GM23338 (cell line): ENCODE measurements at regions not wholly inside any gene's neighbourhood (a gene's known extent, or its start where the extent isn't known, plus 50 kb on each side); places are given as distances from the start of the nearest gene placed in this dataset.

ENCODE experiments used
- ATAC-seq: fragments of 200-7000 bp; cut with Tn5 transposase; 3 replicates; pipeline ENCODE4 v1.9.1; 2020
- DNase-seq: peaks from one replicate; pipeline ENCODE4 v3.0.0-alpha.2; 2015; ENCODE audit warnings: low spot score
- H2AFZ ChIP-seq: fragments of 200-600 bp; sonication (generic); 2 replicates; pipeline ENCODE4 v1.8.0; 2016; ENCODE audit warnings: antibody characterized with exemption, mild to moderate bottlenecking, moderate library complexity
- H3F3A ChIP-seq: fragments of 200-600 bp; sonication (generic); replicated peaks from 2 replicates; pipeline ENCODE4 v1.8.0; 2017; ENCODE audit warnings: antibody characterized with exemption, mixed run types, low read depth
- H3K27ac ChIP-seq: fragments of 200-600 bp; sonication (generic); 2 replicates; pipeline ENCODE4 v1.6.1; 2016; ENCODE audit warnings: low read depth
- H3K27me3 ChIP-seq: fragments of 200-600 bp; sonication (generic); 2 replicates; pipeline ENCODE4 v1.8.0; 2016; ENCODE audit warnings: mild to moderate bottlenecking, mixed run types, moderate library complexity; ENCODE audit not compliant: insufficient read depth
- H3K36me3 ChIP-seq: fragments of 200-600 bp; sonication (generic); 2 replicates; pipeline ENCODE4 v1.8.0; 2016; ENCODE audit warnings: mild to moderate bottlenecking; ENCODE audit not compliant: insufficient read depth
- H3K4me1 ChIP-seq: fragments of 200-600 bp; sonication (generic); 2 replicates; pipeline ENCODE4 v1.8.0; 2016; ENCODE audit warnings: mild to moderate bottlenecking, moderate library complexity; ENCODE audit not compliant: insufficient read depth
- H3K4me2 ChIP-seq: fragments of 200-600 bp; sonication (generic); 2 replicates; pipeline ENCODE4 v1.7.1; 2017; ENCODE audit warnings: mixed run types
- H3K4me3 ChIP-seq: fragments of 200-600 bp; sonication (generic); 2 replicates; pipeline ENCODE4 v1.6.1; 2016; ENCODE audit warnings: mixed run types
- H3K79me2 ChIP-seq: fragments of 200-600 bp; sonication (generic); replicated peaks from 2 replicates; pipeline ENCODE4 v1.8.0; 2017; ENCODE audit warnings: mild to moderate bottlenecking; ENCODE audit not compliant: insufficient read depth
- H3K9me2 ChIP-seq: fragments of 200-600 bp; sonication (generic); 2 replicates; pipeline ENCODE4 v1.8.0; 2017; ENCODE audit not compliant: insufficient read depth
- H4K20me1 ChIP-seq: fragments of 200-600 bp; sonication (generic); replicated peaks from 2 replicates; pipeline ENCODE4 v1.8.0; 2017; ENCODE audit warnings: mild to moderate bottlenecking; ENCODE audit not compliant: insufficient read depth
- H3K27ac Mint-ChIP-seq: 2 replicates; pipeline ENCODE4 v1.8.0; 2020; ENCODE audit warnings: inconsistent platforms, mild to moderate bottlenecking, moderate library complexity, mixed read lengths
- H3K27me3 Mint-ChIP-seq: 3 replicates; pipeline ENCODE4 v1.8.0; 2022; ENCODE audit warnings: low read depth, mild to moderate bottlenecking, moderate library complexity, mixed read lengths, inconsistent platforms; ENCODE audit not compliant: insufficient read depth, poor library complexity
- H3K36me3 Mint-ChIP-seq: 3 replicates; pipeline ENCODE4 v1.8.0; 2021; ENCODE audit warnings: low read depth, mild to moderate bottlenecking, inconsistent platforms, moderate library complexity, mixed read lengths
- H3K4me1 Mint-ChIP-seq: 3 replicates; pipeline ENCODE4 v1.8.0; 2020; ENCODE audit warnings: mild to moderate bottlenecking, inconsistent platforms, mixed read lengths
- H3K4me3 Mint-ChIP-seq: 3 replicates; pipeline ENCODE4 v1.8.0; 2021; ENCODE audit warnings: moderate library complexity, mild to moderate bottlenecking, inconsistent platforms, mixed read lengths
- H3K9me3 Mint-ChIP-seq: 3 replicates; pipeline ENCODE4 v1.8.0; 2020; ENCODE audit warnings: moderate library complexity, mild to moderate bottlenecking, inconsistent platforms, mixed read lengths
- CREB1 ChIP-seq: fragments of 250-450 bp; sonication (Bioruptor Pico); IDR thresholded peaks from 2 replicates; pipeline ENCODE4 v1.5.0; 2020; ENCODE audit warnings: low read depth, mild to moderate bottlenecking, moderate library complexity
- CTCF ChIP-seq, 2 experiments: fragments of 200-600 bp in 1 of 2; sonication (generic) in 1 of 2; conservative IDR thresholded peaks; 2 replicates each; pipeline versions ENCODE4 v1.5.1 to v1.6.1; 2016 to 2017; ENCODE audit warnings: antibody characterized with exemption in 2 of 2, low read depth in 2 of 2, mild to moderate bottlenecking in 2 of 2, moderate library complexity in 1 of 2
- ETS1 ChIP-seq: IDR thresholded peaks from 2 replicates; pipeline ENCODE4 v1.6.1; 2016; ENCODE audit warnings: antibody characterized with exemption
- EZH2 ChIP-seq: fragments of 200-600 bp; sonication (generic); IDR thresholded peaks from one replicate; pipeline ENCODE4 v1.8.0; 2017; ENCODE audit warnings: antibody characterized with exemption, mild to moderate bottlenecking, low read depth; ENCODE audit not compliant: unreplicated experiment
- EZH2phosphoT487 ChIP-seq: fragments of 200-600 bp; sonication (generic); IDR thresholded peaks from one replicate; pipeline ENCODE4 v1.8.1; 2018; ENCODE audit warnings: antibody characterized with exemption; ENCODE audit not compliant: unreplicated experiment
- JUNB ChIP-seq: IDR thresholded peaks from one replicate; pipeline ENCODE4 v1.6.1; 2016; ENCODE audit warnings: antibody characterized with exemption; ENCODE audit not compliant: unreplicated experiment
- NANOG ChIP-seq: IDR thresholded peaks from 2 replicates; pipeline ENCODE4 v1.6.1; 2016; ENCODE audit warnings: antibody characterized with exemption, borderline replicate concordance
- POLR2AphosphoS5 ChIP-seq: IDR thresholded peaks from 2 replicates; pipeline ENCODE4 v1.6.1; 2016; ENCODE audit warnings: antibody characterized with exemption, low read depth
- REST ChIP-seq: IDR thresholded peaks from one replicate; pipeline ENCODE4 v1.6.1; 2018; ENCODE audit warnings: antibody characterized with exemption; ENCODE audit not compliant: unreplicated experiment
- STAT1 ChIP-seq: IDR thresholded peaks from one replicate; pipeline ENCODE4 v1.6.1; 2016; ENCODE audit warnings: antibody characterized with exemption; ENCODE audit not compliant: unreplicated experiment
- ZNF114 ChIP-seq: fragments of 250-450 bp; sonication (Bioruptor Pico); IDR thresholded peaks from 2 replicates; pipeline ENCODE4 v1.5.0; 2020; ENCODE audit warnings: mild to moderate bottlenecking, moderate library complexity
- ZNF331 ChIP-seq: fragments of 250-450 bp; sonication (Bioruptor Pico); IDR thresholded peaks from 2 replicates; pipeline ENCODE4 v1.5.0; 2020; ENCODE audit warnings: low read depth, mild to moderate bottlenecking, moderate library complexity
- ZNF462 ChIP-seq: fragments of 250-450 bp; sonication (Bioruptor Pico); IDR thresholded peaks from 2 replicates; pipeline ENCODE4 v1.5.0; 2020; ENCODE audit warnings: mild to moderate bottlenecking, moderate library complexity

- Histone ChIP-seq H3F3A (no peaks in the 10 kb centered on the region), H3K36me3 (no peaks in the 10 kb centered on the region), H3K9me2 (peaks cover 4% of the 10 kb centered on the region), H3K4me3 (no peak overlapping the region), H3K4me2 (no peak overlapping the region), H2AFZ (no peak overlapping the region), H3K4me1 (peaks cover 18% of the 10 kb centered on the region), H4K20me1 (no peaks in the 10 kb centered on the region), H3K27ac (no peak overlapping the region), H3K27me3 (no peaks in the 10 kb centered on the region), H3K79me2 (no peaks in the 10 kb centered on the region)
- DNase-seq = no peak
- TF ChIP-seq ZNF462 (CRISPR knock-in tag) (no peak), EZH2 (no peak), CTCF (conservative IDR thresholded peaks at IDR 0.05; ENCODE audit: low read depth in 2 of 2) (no peak), EZH2phosphoT487 (no peak), STAT1 (no peak), ZNF331 (CRISPR knock-in tag) (no peak), NANOG (no peak), CREB1 (CRISPR knock-in tag) (no peak), REST (no peak), ETS1 (no peak), POLR2AphosphoS5 (no peak), JUNB (no peak), ZNF114 (CRISPR knock-in tag) (no peak)
- Mint-ChIP-seq H3K4me1 (peaks cover 20% of the 10 kb centered on the region), H3K27me3 (no peaks in the 10 kb centered on the region), H3K9me3 (no peaks in the 10 kb centered on the region; the same call in 2 of the 3 replicates), H3K36me3 (no peaks in the 10 kb centered on the region), H3K27ac (no peak overlapping the region), H3K4me3 (no peak overlapping the region)
- ATAC-seq = no peak
These were observed 355.9 kb downstream of the TXNL1 start for GRCh38 chr18:56282234-56283104.
